HG03139 (cell line): ENCODE measurements at regions not wholly inside any gene's neighbourhood (a gene's known extent, or its start where the extent isn't known, plus 50 kb on each side); places are given as distances from the start of the nearest gene placed in this dataset.
"Not testable (repeated sequence)": the region's sequence is repeated elsewhere in the genome, so short reads cannot be mapped to it uniquely, and the experiment has no call there.

ENCODE experiments used
- ATAC-seq: cut with Tn5 transposase; IDR thresholded peaks from one replicate; pipeline ENCODE4 v1.9.1; 2021; ENCODE audit not compliant: unreplicated experiment

GRCh38 chr6:96276305-96276704 is 245.3 kb upstream of the UFL1 start:
- ATAC-seq = no peak

- no peak for ATAC-seq
These were observed 244.8 kb upstream of the UFL1 start for GRCh38 chr6:96276856-96277255.

GRCh38 chr6:96279084-96279483 is 242.5 kb upstream of the UFL1 start:
- no peak for ATAC-seq

GRCh38 chr6:96286503-96286902 is 235.1 kb upstream of the UFL1 start:
- no peak for ATAC-seq

- no peak for ATAC-seq
These were observed 222.1 kb upstream of the UFL1 start for GRCh38 chr6:96299525-96299924.

- no peak for ATAC-seq
These were observed 220.6 kb upstream of the UFL1 start for GRCh38 chr6:96301023-96301422.

- no peak for ATAC-seq
These were observed 219.8 kb upstream of the UFL1 start for GRCh38 chr6:96301781-96302180.

GRCh38 chr6:96302991-96303390 is 218.6 kb upstream of the UFL1 start:
- no peak for ATAC-seq

- peak; percentile 82 for ATAC-seq
These were observed 216.6 kb upstream of the UFL1 start for GRCh38 chr6:96304997-96305396.

- ATAC-seq = no peak
These were observed 190.7 kb upstream of the UFL1 start for GRCh38 chr6:96330884-96331283.

- ATAC-seq = no peak
These were observed 181.4 kb upstream of the UFL1 start for GRCh38 chr6:96340164-96340563.

- ATAC-seq = no peak
These were observed 176.1 kb upstream of the UFL1 start for GRCh38 chr6:96345501-96345900.

- no peak for ATAC-seq
These were observed 140.4 kb upstream of the UFL1 start for GRCh38 chr6:96381246-96381645.

- ATAC-seq = no peak
These were observed 129.7 kb upstream of the UFL1 start for GRCh38 chr6:96391776-96392360.

- no peak for ATAC-seq
These were observed 126.9 kb upstream of the UFL1 start for GRCh38 chr6:96394727-96395126.

- no peak for ATAC-seq
These were observed 111.1 kb upstream of the UFL1 start for GRCh38 chr6:96410467-96410866.

- ATAC-seq = no peak
These were observed 101.3 kb upstream of the UFL1 start for GRCh38 chr6:96420294-96420693.

- ATAC-seq = no peak
These were observed 87.7 kb upstream of the UFL1 start for GRCh38 chr6:96433950-96434349.

GRCh38 chr6:96436398-96436797 is 85.2 kb upstream of the UFL1 start:
- ATAC-seq = no peak

GRCh38 chr6:96437228-96437627 is 84.4 kb upstream of the UFL1 start:
- not testable (repeated sequence) for ATAC-seq

- ATAC-seq = no peak
These were observed 71.4 kb upstream of the UFL1 start for GRCh38 chr6:96450082-96450769.

- no peak for ATAC-seq
These were observed 70.9 kb upstream of the UFL1 start for GRCh38 chr6:96450770-96451130.

GRCh38 chr6:96458771-96459170 is 62.8 kb upstream of the UFL1 start:
- ATAC-seq = no peak
